ENCODE measurements at regions not wholly inside any gene's neighbourhood (a gene's known extent, or its start where the extent isn't known, plus 50 kb on each side); places are given as distances from the start of the nearest gene placed in this dataset.

DNA sequence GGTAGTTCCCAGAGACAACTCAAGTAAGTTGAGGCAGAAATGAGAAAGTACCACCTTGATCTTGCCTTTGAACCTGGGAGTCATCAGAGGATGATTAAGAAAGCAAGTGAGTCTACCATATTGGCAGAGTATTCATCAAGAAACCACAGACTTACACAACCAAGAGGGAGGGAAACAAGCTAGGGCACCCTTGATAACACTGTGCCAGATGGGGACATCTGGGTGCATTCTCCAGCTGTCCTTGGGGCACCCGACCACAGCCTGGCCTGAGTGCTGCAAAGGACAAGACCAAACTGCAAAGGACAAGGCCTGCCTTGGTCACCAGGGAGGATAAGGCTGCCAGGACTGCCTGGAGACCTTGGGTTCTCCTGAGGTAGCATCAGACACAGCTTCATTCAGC is 553.6 kb downstream of the EPHB1 start:
- TF ChIP-seq TEAD4 (IDR thresholded peaks at IDR 0.05) = no peak
- TF ChIP-seq, protein P1, sequence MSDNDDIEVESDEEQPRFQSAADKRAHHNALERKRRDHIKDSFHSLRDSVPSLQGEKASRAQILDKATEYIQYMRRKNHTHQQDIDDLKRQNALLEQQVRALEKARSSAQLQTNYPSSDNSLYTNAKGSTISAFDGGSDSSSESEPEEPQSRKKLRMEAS (IDR thresholded peaks at IDR 0.05) = no peak
- no peak for TF ChIP-seq TCF12 (IDR thresholded peaks at IDR 0.05; ENCODE audit: low read depth)
- no peak for TF ChIP-seq EGR1 (IDR thresholded peaks at IDR 0.05)

DNA sequence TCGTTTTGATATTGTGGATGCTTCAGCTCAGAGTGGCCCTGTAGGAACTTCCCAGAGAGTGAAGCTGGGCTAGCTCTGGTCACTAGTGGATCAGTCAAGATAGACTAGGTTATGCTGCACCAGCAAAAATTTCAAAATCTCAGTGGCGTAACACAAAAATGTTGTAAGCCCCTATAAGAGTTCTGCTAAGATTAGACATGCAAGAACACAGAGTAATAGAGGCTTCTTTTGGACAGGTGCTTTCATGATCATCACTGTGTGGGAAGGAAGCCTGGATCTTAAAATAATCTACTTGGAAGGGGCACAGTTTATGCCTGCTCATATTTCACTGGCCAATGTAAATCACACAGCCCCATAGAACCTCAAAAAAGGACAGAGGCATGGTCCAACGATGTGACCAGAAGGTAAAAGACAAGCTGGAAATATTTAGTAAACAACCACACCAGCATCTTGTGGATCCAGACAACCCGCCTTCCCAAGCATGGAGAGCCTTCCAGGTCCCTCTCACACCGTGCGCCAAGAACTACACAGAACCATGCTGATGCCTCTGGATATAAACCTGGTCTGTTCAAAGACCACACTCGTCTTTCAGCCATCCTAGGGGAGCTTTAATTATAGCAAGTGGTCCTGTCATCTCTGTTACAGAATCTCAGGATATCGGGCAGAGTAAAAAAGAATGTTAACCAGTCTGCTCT is 554.3 kb downstream of the EPHB1 start:
- TF ChIP-seq YY1 (IDR thresholded peaks at IDR 0.05; ENCODE audit: low read depth) (no peak), CREB1 (IDR thresholded peaks at IDR 0.05; ENCODE audit: low read depth) (no peak), EP300 (IDR thresholded peaks at IDR 0.05; ENCODE audit: borderline replicate concordance) (no peak), CEBPB (IDR thresholded peaks at IDR 0.05) (no peak)

DNA sequence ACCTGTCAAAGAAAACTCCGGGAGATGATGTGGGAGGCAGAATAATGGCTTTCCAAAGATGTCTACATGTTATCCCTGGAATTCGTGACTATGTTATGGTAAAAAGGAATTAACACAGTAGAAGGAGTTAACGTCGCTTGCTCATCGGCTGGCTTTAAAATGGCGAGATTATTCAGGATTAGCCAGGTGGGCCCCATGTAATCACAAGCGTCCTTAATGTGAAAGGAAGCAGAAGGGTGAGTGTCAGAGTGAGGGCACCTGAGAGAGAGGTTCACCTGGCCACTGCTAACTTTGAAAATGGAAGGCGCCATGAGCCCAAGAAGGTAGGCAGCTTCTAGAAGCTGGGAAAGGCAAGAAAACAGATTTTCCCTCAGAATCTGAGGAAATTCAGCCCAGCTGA is 557.2 kb downstream of the EPHB1 start:
- no peak for TF ChIP-seq TAF1 (IDR thresholded peaks at IDR 0.05; ENCODE audit: low read depth)
- no peak for TF ChIP-seq CEBPB (IDR thresholded peaks at IDR 0.05)
- TF ChIP-seq ZBTB7A (IDR thresholded peaks at IDR 0.05; ENCODE audit: low read depth) = no peak
- no peak for TF ChIP-seq EGR1 (IDR thresholded peaks at IDR 0.05)
- TF ChIP-seq NFIC (IDR thresholded peaks at IDR 0.05) = no peak
- no peak for TF ChIP-seq YY1 (IDR thresholded peaks at IDR 0.05; ENCODE audit: low read depth)
- TF ChIP-seq CREB1 (IDR thresholded peaks at IDR 0.05; ENCODE audit: low read depth) = no peak
- no peak for TF ChIP-seq TEAD4 (IDR thresholded peaks at IDR 0.05)
- TF ChIP-seq RAD21 (IDR thresholded peaks at IDR 0.05; ENCODE audit: low read depth) = no peak
- TF ChIP-seq FOXM1 (IDR thresholded peaks at IDR 0.05; ENCODE audit: borderline replicate concordance, low read depth) = no peak
- TF ChIP-seq, protein P2, sequence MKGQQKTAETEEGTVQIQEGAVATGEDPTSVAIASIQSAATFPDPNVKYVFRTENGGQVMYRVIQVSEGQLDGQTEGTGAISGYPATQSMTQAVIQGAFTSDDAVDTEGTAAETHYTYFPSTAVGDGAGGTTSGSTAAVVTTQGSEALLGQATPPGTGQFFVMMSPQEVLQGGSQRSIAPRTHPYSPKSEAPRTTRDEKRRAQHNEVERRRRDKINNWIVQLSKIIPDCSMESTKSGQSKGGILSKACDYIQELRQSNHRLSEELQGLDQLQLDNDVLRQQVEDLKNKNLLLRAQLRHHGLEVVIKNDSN (IDR thresholded peaks at IDR 0.05) = no peak
- no peak for TF ChIP-seq TCF12 (IDR thresholded peaks at IDR 0.05; ENCODE audit: low read depth)
- TF ChIP-seq REST (IDR thresholded peaks at IDR 0.05; ENCODE audit: low read depth) = no peak
- TF ChIP-seq, protein P1 (IDR thresholded peaks at IDR 0.05) = no peak
- no peak for TF ChIP-seq EP300 (IDR thresholded peaks at IDR 0.05; ENCODE audit: borderline replicate concordance)

GRCh38 chr3:135362889-135363288 is 567.8 kb downstream of the EPHB1 start:
- TF ChIP-seq TCF12 (IDR thresholded peaks at IDR 0.05; ENCODE audit: low read depth) = no peak
- TF ChIP-seq, protein P1 (IDR thresholded peaks at IDR 0.05) = no peak
- TF ChIP-seq NFIC (IDR thresholded peaks at IDR 0.05) = no peak
- no peak for TF ChIP-seq ZBTB7A (IDR thresholded peaks at IDR 0.05; ENCODE audit: low read depth)
- TF ChIP-seq RAD21 (IDR thresholded peaks at IDR 0.05; ENCODE audit: low read depth) = no peak
- TF ChIP-seq, protein P2 (IDR thresholded peaks at IDR 0.05) = no peak
- no peak for TF ChIP-seq EGR1 (IDR thresholded peaks at IDR 0.05)
- no peak for TF ChIP-seq REST (IDR thresholded peaks at IDR 0.05; ENCODE audit: low read depth)
- TF ChIP-seq EP300 (IDR thresholded peaks at IDR 0.05; ENCODE audit: borderline replicate concordance) = no peak
- TF ChIP-seq CEBPB (IDR thresholded peaks at IDR 0.05) = no peak
- no peak for TF ChIP-seq CREB1 (IDR thresholded peaks at IDR 0.05; ENCODE audit: low read depth)
- no peak for TF ChIP-seq FOXM1 (IDR thresholded peaks at IDR 0.05; ENCODE audit: borderline replicate concordance, low read depth)
- no peak for TF ChIP-seq TAF1 (IDR thresholded peaks at IDR 0.05; ENCODE audit: low read depth)
- no peak for TF ChIP-seq YY1 (IDR thresholded peaks at IDR 0.05; ENCODE audit: low read depth)
- TF ChIP-seq TEAD4 (IDR thresholded peaks at IDR 0.05) = no peak

- TF ChIP-seq YY1 (IDR thresholded peaks at IDR 0.05; ENCODE audit: low read depth) (no peak), TAF1 (IDR thresholded peaks at IDR 0.05; ENCODE audit: low read depth) (no peak), RAD21 (IDR thresholded peaks at IDR 0.05; ENCODE audit: low read depth) (no peak), FOXM1 (IDR thresholded peaks at IDR 0.05; ENCODE audit: borderline replicate concordance, low read depth) (no peak), TCF12 (IDR thresholded peaks at IDR 0.05; ENCODE audit: low read depth) (no peak), EGR1 (IDR thresholded peaks at IDR 0.05) (no peak), ZBTB7A (IDR thresholded peaks at IDR 0.05; ENCODE audit: low read depth) (no peak), NFIC (IDR thresholded peaks at IDR 0.05) (no peak), EP300 (IDR thresholded peaks at IDR 0.05; ENCODE audit: borderline replicate concordance) (no peak), CREB1 (IDR thresholded peaks at IDR 0.05; ENCODE audit: low read depth) (no peak), CEBPB (IDR thresholded peaks at IDR 0.05) (no peak), REST (IDR thresholded peaks at IDR 0.05; ENCODE audit: low read depth) (no peak), TEAD4 (IDR thresholded peaks at IDR 0.05) (no peak)
- TF ChIP-seq, protein P1 (IDR thresholded peaks at IDR 0.05) = no peak
- TF ChIP-seq, protein P2 (IDR thresholded peaks at IDR 0.05) = no peak
Observed at GRCh38 chr3:135364676-135365075, 569.6 kb downstream of the EPHB1 start.

Data from Ishikawa (cell line).